ENCODE measurements at regions not wholly inside any gene's neighbourhood (a gene's known extent, or its start where the extent isn't known, plus 50 kb on each side); places are given as distances from the start of the nearest gene placed in this dataset.

DNA sequence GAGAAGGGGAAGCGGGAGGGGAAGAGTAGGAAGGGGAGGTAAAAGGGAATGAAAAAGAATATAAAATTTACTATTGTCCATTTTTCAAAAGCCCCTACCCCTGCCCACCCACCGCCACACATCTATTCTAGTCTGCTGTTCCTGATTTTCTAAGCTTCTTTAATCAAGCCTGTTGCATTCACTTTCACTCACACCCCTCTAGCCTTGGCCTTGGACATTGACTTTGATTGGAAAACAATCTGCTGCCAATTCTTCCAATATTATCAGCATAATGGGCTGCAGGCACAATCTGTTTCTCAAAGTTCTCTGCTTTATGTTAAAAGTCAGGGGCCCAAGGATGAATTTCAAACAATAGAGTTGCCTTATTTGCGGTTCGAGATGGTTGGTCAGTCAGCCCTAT, 281.2 kb downstream of the SETD4 start:
- no peaks in the 10 kb centered on the region for H3F3A ChIP-seq (ENCODE audit: low read depth)

GRCh38 chr21:35777081-35777480, 283.2 kb downstream of the SETD4 start:
- Histone ChIP-seq H3K4me1 (ENCODE audit: insufficient read depth, low read length, poor library complexity, severe bottlenecking) (no peaks in the 10 kb centered on the region), H3F3A (ENCODE audit: low read depth) (no peaks in the 10 kb centered on the region), H4K20me1 (ENCODE audit: insufficient read depth, low read length, poor library complexity, severe bottlenecking) (no peaks in the 10 kb centered on the region), H3K9me2 (replicated peaks; ENCODE audit: low read depth, low read length) (no peaks in the 10 kb centered on the region), H3K36me3 (ENCODE audit: insufficient read depth, low read length) (no peaks in the 10 kb centered on the region), H3K27me3 (ENCODE audit: insufficient read depth, low read length, poor library complexity, severe bottlenecking) (no peaks in the 10 kb centered on the region), H3K79me2 (ENCODE audit: insufficient read depth, low read length) (no peaks in the 10 kb centered on the region), H3K4me2 (ENCODE audit: low read depth, low read length, poor library complexity, severe bottlenecking) (no peak overlapping the region), H2AFZ (ENCODE audit: low read length) (no peak overlapping the region), H3K9ac (ENCODE audit: low read depth, low read length, poor library complexity, severe bottlenecking) (no peak overlapping the region), H3K9me3 (ENCODE audit: insufficient read depth, low read depth, low read length) (no peaks in the 10 kb centered on the region), H3K4me3 (ENCODE audit: low read length, poor library complexity, severe bottlenecking) (no peak overlapping the region)
- TF ChIP-seq EZH2phosphoT487 (IDR thresholded peaks at IDR 0.05; ENCODE audit: borderline replicate concordance) (no peak), CTCF (conservative IDR thresholded peaks at IDR 0.05; ENCODE audit: low read length) (no peak)

More for the DNA sequence above, 281.2 kb downstream of the SETD4 start:
- no peaks in the 10 kb centered on the region for H3K79me2 ChIP-seq (ENCODE audit: insufficient read depth, low read length)
- H3K4me2 ChIP-seq (ENCODE audit: low read depth, low read length, poor library complexity, severe bottlenecking) = no peak overlapping the region
- H3K9me2 ChIP-seq (replicated peaks; ENCODE audit: low read depth, low read length) = no peaks in the 10 kb centered on the region
- H3K9me3 ChIP-seq (ENCODE audit: insufficient read depth, low read depth, low read length) = no peaks in the 10 kb centered on the region
- no peak overlapping the region for H2AFZ ChIP-seq (ENCODE audit: low read length)
- H3K36me3 ChIP-seq (ENCODE audit: insufficient read depth, low read length) = no peaks in the 10 kb centered on the region
- H3K9ac ChIP-seq (ENCODE audit: low read depth, low read length, poor library complexity, severe bottlenecking) = no peak overlapping the region
- no peaks in the 10 kb centered on the region for H3K27me3 ChIP-seq (ENCODE audit: insufficient read depth, low read length, poor library complexity, severe bottlenecking)
- H3K4me3 ChIP-seq (ENCODE audit: low read length, poor library complexity, severe bottlenecking) = no peak overlapping the region
- TF ChIP-seq CTCF (conservative IDR thresholded peaks at IDR 0.05; ENCODE audit: low read length) (no peak), EZH2phosphoT487 (IDR thresholded peaks at IDR 0.05; ENCODE audit: borderline replicate concordance) (no peak)
- no peaks in the 10 kb centered on the region for H3K4me1 ChIP-seq (ENCODE audit: insufficient read depth, low read length, poor library complexity, severe bottlenecking)
- H4K20me1 ChIP-seq (ENCODE audit: insufficient read depth, low read length, poor library complexity, severe bottlenecking) = no peaks in the 10 kb centered on the region

DNA sequence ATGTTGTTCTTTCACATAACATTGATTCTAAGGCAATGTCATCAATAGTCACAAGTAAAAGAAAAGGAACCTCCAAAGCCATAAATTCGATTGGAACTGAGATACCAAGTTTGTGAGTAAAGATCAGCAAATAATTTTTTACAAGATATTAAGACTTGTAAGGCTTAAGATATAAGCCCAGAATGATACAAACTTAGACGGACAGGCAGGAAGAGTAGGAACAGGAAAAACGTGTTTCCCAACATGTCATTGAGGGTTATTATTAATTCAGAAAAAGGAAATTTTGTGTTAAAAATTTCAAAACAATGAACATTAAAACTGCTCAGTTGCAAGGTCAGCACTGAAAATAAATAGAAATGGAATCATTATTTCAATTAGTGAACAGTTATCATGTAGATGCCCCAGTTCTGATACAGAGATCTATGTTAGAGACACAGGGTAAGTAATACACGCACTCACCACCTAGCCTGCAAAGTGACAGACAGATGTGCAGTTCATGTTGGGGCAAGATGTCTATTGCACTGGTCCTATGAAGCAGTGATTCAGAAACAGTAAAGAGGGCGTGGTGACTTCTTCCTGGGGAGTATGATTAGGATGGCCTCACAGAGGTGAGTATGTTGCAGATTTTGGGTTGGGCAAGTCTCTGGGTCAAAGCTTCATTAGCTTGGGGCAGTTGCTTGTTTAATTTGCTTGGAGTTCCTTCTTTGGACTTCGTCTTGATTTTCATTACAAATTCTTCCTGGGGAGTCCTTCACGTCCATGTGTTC, 284.4 kb downstream of the SETD4 start:
- no peak overlapping the region for H3K9ac ChIP-seq (ENCODE audit: low read depth, low read length, poor library complexity, severe bottlenecking)
- H3K4me3 ChIP-seq (ENCODE audit: low read length, poor library complexity, severe bottlenecking) = no peak overlapping the region
- H3K4me1 ChIP-seq (ENCODE audit: insufficient read depth, low read length, poor library complexity, severe bottlenecking) = no peaks in the 10 kb centered on the region
- H3K79me2 ChIP-seq (ENCODE audit: insufficient read depth, low read length) = no peaks in the 10 kb centered on the region
- H3F3A ChIP-seq (ENCODE audit: low read depth) = no peaks in the 10 kb centered on the region
- no peak overlapping the region for H2AFZ ChIP-seq (ENCODE audit: low read length)
- H3K4me2 ChIP-seq (ENCODE audit: low read depth, low read length, poor library complexity, severe bottlenecking) = no peak overlapping the region
- H3K9me2 ChIP-seq (replicated peaks; ENCODE audit: low read depth, low read length) = no peaks in the 10 kb centered on the region
- no peaks in the 10 kb centered on the region for H3K27me3 ChIP-seq (ENCODE audit: insufficient read depth, low read length, poor library complexity, severe bottlenecking)
- H3K9me3 ChIP-seq (ENCODE audit: insufficient read depth, low read depth, low read length) = no peaks in the 10 kb centered on the region
- H3K36me3 ChIP-seq (ENCODE audit: insufficient read depth, low read length) = no peaks in the 10 kb centered on the region
- TF ChIP-seq CTCF (conservative IDR thresholded peaks at IDR 0.05; ENCODE audit: low read length) (no peak), EZH2phosphoT487 (IDR thresholded peaks at IDR 0.05; ENCODE audit: borderline replicate concordance) (no peak)
- no peaks in the 10 kb centered on the region for H4K20me1 ChIP-seq (ENCODE audit: insufficient read depth, low read length, poor library complexity, severe bottlenecking)
